HCT116 (cell line): ENCODE measurements at regions not wholly inside any gene's neighbourhood (a gene's known extent, or its start where the extent isn't known, plus 50 kb on each side); places are given as distances from the start of the nearest gene placed in this dataset.

Experiments used
- ATAC-seq: fragments of 200-7000 bp; cut with Tn5 transposase; 2 replicates; pipeline ENCODE4 v1.9.1; 2020; ENCODE audit warnings: mild to moderate bottlenecking, moderate library complexity
- BruUV-seq: library from RNA; stranded (reverse); fragments of 400-500 nt; replicated peaks from 2 replicates; lab custom pipeline; 2021; lab: Mats Ljungman, UMichigan
- CTCF ChIA-PET: fragments of 300-600 bp; sonication (Branson Sonifier 250); formaldehyde crosslinking; loops from one replicate; lab custom pipeline; 2021; ENCODE audit warnings: antibody characterized with exemption; lab: Charles Lee
- POLR2A ChIA-PET: fragments of 300-600, 350-600 bp; sonication (Branson Sonifier 250); formaldehyde crosslinking; loops from one replicate; lab custom pipeline; 2021; ENCODE audit warnings: antibody characterized with exemption; lab: Charles Lee
- RAD21 ChIA-PET, 2 experiments: fragments of 300-600 bp; sonication (Branson Sonifier 250); formaldehyde crosslinking; loops; one replicate each; lab custom pipeline; 2023; ENCODE audit warnings: low total read pairs in 2 of 2; ENCODE audit not compliant: uncharacterized antibody in 2 of 2, unreplicated experiment in 2 of 2, low non-redundant PET in 1 of 2; lab: Charles Lee
- DNase-seq: peaks from one replicate; pipeline ENCODE4 v3.0.0-alpha.2; 2010; ENCODE audit warnings: low read depth, low spot score
- H2AFZ ChIP-seq: fragments of 200-600 bp; shearing (Covaris generic), sonication (generic); 2 replicates; pipeline ENCODE4 v1.6.1; 2017; ENCODE audit warnings: low read depth, mixed run types, mixed read lengths, antibody characterized with exemption, low read length; ENCODE audit not compliant: poor library complexity, severe bottlenecking
- H3K27ac ChIP-seq: 2 replicates; pipeline ENCODE4 v1.5.1; 2012; ENCODE audit warnings: low read depth, low read length
- H3K27me3 ChIP-seq: fragments of 200-600 bp; sonication (generic); 2 replicates; pipeline ENCODE4 v1.6.1; 2016; ENCODE audit warnings: mixed run types, low read length, mixed read lengths; ENCODE audit not compliant: insufficient read depth
- H3K36me3 ChIP-seq, 2 experiments: fragments of 200-500 bp in 1 of 2; fragments of 200-600 bp in 1 of 2; sonication (Bioruptor generic) in 1 of 2; sonication (generic) in 1 of 2; 2 replicates each; pipeline versions ENCODE4 v1.5.1 to v1.6.1; 2014 to 2016; ENCODE audit warnings: low read length in 2 of 2, inconsistent platforms in 1 of 2, mixed read lengths in 1 of 2, mixed run types in 1 of 2; ENCODE audit not compliant: insufficient read depth in 2 of 2, control insufficient read depth in 1 of 2
- H3K4me1 ChIP-seq, 2 experiments: fragments of 200-600 bp in 1 of 2; sonication (generic) in 1 of 2; 2 replicates each; pipeline versions ENCODE4 v1.5.1 to v1.6.1; 2012 to 2017; ENCODE audit warnings: low read length in 2 of 2, inconsistent platforms in 1 of 2, mild to moderate bottlenecking in 1 of 2, mixed read lengths in 1 of 2, mixed run types in 1 of 2, moderate library complexity in 1 of 2; ENCODE audit not compliant: insufficient read depth in 2 of 2, control insufficient read depth in 1 of 2
- H3K4me2 ChIP-seq: fragments of 200-600 bp; sonication (generic); 2 replicates; pipeline ENCODE4 v1.6.1; 2017; ENCODE audit warnings: mixed run types, low read length, mixed read lengths
- H3K4me3 ChIP-seq, 2 experiments: fragments of 200-600 bp in 1 of 2; sonication (generic) in 1 of 2; replicated peaks in 1 of 2; 2 replicates each; pipeline ENCODE4 v1.5.1; 2011 to 2016; ENCODE audit warnings: low read length in 2 of 2, control low read depth in 1 of 2, low read depth in 1 of 2, mild to moderate bottlenecking in 1 of 2, mixed read lengths in 1 of 2, mixed run types in 1 of 2
- H3K79me2 ChIP-seq: fragments of 200-600 bp; sonication (generic); 2 replicates; pipeline ENCODE4 v1.6.1; 2017; ENCODE audit warnings: mild to moderate bottlenecking, mixed run types, low read length, moderate library complexity, mixed read lengths; ENCODE audit not compliant: insufficient read depth
- H3K9ac ChIP-seq: fragments of 200-600 bp; sonication (generic); 2 replicates; pipeline ENCODE4 v1.6.1; 2016; ENCODE audit warnings: low read length, mixed read lengths
- H3K9me2 ChIP-seq: fragments of 200-600 bp; sonication (generic), shearing (Covaris generic); 2 replicates; pipeline ENCODE4 v1.6.1; 2017; ENCODE audit warnings: mixed run types, mild to moderate bottlenecking, moderate library complexity; ENCODE audit not compliant: insufficient read depth
- H3K9me3 ChIP-seq, 2 experiments: fragments of 200-500 bp in 1 of 2; fragments of 200-600 bp in 1 of 2; sonication (Bioruptor generic) in 1 of 2; sonication (generic) in 1 of 2; 2 replicates each; pipeline ENCODE4 v1.6.1; 2014 to 2017; ENCODE audit warnings: low read length in 2 of 2, mixed read lengths in 2 of 2, inconsistent platforms in 1 of 2, low read depth in 1 of 2, mild to moderate bottlenecking in 1 of 2, mixed run types in 1 of 2, moderate library complexity in 1 of 2; ENCODE audit not compliant: control insufficient read depth in 1 of 2, insufficient read depth in 1 of 2
- H4K20me1 ChIP-seq: fragments of 200-600 bp; sonication (generic), shearing (Covaris generic); 2 replicates; pipeline ENCODE4 v1.6.1; 2017; ENCODE audit warnings: mixed run types, mild to moderate bottlenecking, moderate library complexity; ENCODE audit not compliant: insufficient read depth
- CEBPB ChIP-seq: IDR thresholded peaks from 2 replicates; pipeline ENCODE4 v1.6.1; 2012; ENCODE audit warnings: low read depth
- EGR1 ChIP-seq: IDR thresholded peaks from 2 replicates; pipeline ENCODE4 v1.6.1; 2012; ENCODE audit warnings: low read depth
- EZH2 ChIP-seq: fragments of 200-600 bp; sonication (generic); IDR thresholded peaks from 2 replicates; pipeline ENCODE4 v1.6.1; 2017; ENCODE audit warnings: antibody characterized with exemption, mixed run types
- FOSL1 ChIP-seq: IDR thresholded peaks from 2 replicates; pipeline ENCODE4 v1.6.1; 2012; ENCODE audit warnings: low read depth
- JUND ChIP-seq: IDR thresholded peaks from 2 replicates; pipeline ENCODE4 v1.6.1; 2012
- SIN3A ChIP-seq: IDR thresholded peaks from 2 replicates; pipeline ENCODE4 v1.6.1; 2012; ENCODE audit warnings: low read depth
- SP1 ChIP-seq: IDR thresholded peaks from 2 replicates; pipeline ENCODE4 v1.6.1; 2012; ENCODE audit warnings: low read depth
- TCF7L2 ChIP-seq: IDR thresholded peaks from 2 replicates; pipeline ENCODE4 v1.7.0; 2011; ENCODE audit warnings: borderline replicate concordance, inconsistent platforms; ENCODE audit not compliant: insufficient read depth, insufficient read length; ENCODE audit errors: extremely low read depth
- intact Hi-C: fragments of 100-400 bp; cut with micrococcal nuclease; formaldehyde crosslinking; loops from 2 replicates; pipeline ENCODE4 v1.10.0; 2022
- TF ChIP-seq, protein P1 (sequence below): IDR thresholded peaks from 2 replicates; pipeline ENCODE4 v1.6.1; 2011; ENCODE audit warnings: mild to moderate bottlenecking, low read length, moderate library complexity; ENCODE audit not compliant: insufficient replicate concordance; ENCODE audit errors: extremely low read depth
- TF ChIP-seq, protein P2 (sequence below): IDR thresholded peaks from 2 replicates; pipeline ENCODE4 v1.6.1; 2012

DNA sequence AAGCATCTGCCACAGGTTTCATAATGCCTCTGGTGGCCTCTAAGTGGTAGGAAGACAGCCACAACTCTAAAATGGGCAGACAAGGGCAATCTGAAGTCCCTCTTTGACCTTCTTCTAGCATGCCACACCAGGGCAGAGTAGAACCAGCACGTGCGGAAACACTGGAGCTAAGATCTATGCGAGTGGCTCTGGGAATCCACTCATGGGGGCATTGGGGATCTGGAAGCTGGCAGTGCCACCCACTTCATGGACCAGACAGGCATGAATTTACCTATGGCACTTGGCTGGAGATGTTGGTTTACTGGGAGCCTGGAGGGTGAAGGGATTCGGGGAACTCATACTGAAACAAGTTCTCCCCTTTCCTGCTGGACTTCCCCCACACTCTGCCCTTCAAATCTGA lies 337.4 kb downstream of the MIAT start (continued):
- TF ChIP-seq, protein P1, sequence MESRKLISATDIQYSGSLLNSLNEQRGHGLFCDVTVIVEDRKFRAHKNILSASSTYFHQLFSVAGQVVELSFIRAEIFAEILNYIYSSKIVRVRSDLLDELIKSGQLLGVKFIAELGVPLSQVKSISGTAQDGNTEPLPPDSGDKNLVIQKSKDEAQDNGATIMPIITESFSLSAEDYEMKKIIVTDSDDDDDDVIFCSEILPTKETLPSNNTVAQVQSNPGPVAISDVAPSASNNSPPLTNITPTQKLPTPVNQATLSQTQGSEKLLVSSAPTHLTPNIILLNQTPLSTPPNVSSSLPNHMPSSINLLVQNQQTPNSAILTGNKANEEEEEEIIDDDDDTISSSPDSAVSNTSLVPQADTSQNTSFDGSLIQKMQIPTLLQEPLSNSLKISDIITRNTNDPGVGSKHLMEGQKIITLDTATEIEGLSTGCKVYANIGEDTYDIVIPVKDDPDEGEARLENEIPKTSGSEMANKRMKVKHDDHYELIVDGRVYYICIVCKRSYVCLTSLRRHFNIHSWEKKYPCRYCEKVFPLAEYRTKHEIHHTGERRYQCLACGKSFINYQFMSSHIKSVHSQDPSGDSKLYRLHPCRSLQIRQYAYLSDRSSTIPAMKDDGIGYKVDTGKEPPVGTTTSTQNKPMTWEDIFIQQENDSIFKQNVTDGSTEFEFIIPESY: no peak
- no peak for TF ChIP-seq EGR1
- TF ChIP-seq JUND: no peak
- no peak for TF ChIP-seq SIN3A
- no peak for TF ChIP-seq FOSL1
- TF ChIP-seq, protein P2, sequence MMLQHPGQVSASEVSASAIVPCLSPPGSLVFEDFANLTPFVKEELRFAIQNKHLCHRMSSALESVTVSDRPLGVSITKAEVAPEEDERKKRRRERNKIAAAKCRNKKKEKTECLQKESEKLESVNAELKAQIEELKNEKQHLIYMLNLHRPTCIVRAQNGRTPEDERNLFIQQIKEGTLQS: no peak
- TF ChIP-seq SP1: no peak

DNA sequence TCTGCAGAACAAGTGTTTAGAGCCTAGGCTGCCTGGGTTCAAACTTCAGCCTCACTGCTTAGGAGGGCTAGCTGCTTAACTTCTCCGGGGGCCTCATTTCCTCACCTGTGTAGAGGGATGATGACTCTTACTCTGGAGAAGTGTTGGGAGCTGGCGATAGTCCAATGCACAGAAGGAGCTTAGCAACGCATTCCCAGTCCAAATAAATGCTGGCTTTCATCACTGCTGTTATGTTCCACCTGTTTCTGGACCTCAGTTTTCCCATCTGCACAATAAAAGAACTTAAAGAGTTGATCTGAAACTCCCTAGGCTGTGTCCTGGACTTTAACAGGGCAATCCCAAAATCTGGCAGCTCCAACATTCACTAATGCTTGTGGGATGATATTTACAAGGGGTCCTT lies 337.8 kb downstream of the MIAT start:
- no peak overlapping the region for H3K4me3 ChIP-seq
- H2AFZ ChIP-seq: no peak overlapping the region
- no peaks in the 10 kb centered on the region for H4K20me1 ChIP-seq
- H3K27ac ChIP-seq: no peak overlapping the region
- no peaks in the 10 kb centered on the region for H3K9me3 ChIP-seq
- DNase-seq (no peak), ATAC-seq (no peak)
- H3K79me2 ChIP-seq: no peaks in the 10 kb centered on the region
- H3K36me3 ChIP-seq: no peaks in the 10 kb centered on the region
- H3K27me3 ChIP-seq: peaks cover 82% of the 10 kb centered on the region
- intact Hi-C loops: no loop called here
- CTCF ChIA-PET: no interaction called here
- BruUV-seq: no TSS peak
- no peak overlapping the region for H3K9ac ChIP-seq
- RAD21 ChIA-PET: no interaction called here
- H3K4me1 ChIP-seq: no peaks in the 10 kb centered on the region
- H3K9me2 ChIP-seq: no peaks in the 10 kb centered on the region
- no peak overlapping the region for H3K4me2 ChIP-seq
- no peak for TF ChIP-seq FOSL1
- no peak for TF ChIP-seq EZH2
- no peak for TF ChIP-seq CEBPB
- TF ChIP-seq TCF7L2: no peak
- POLR2A ChIA-PET: no interaction called here
